LNCaP clone FGC (cell line): ENCODE measurements at regions not wholly inside any gene's neighbourhood (a gene's known extent, or its start where the extent isn't known, plus 50 kb on each side); places are given as distances from the start of the nearest gene placed in this dataset.

Experiments
- DNase-seq: peaks from one replicate; pipeline ENCODE4 v3.0.0-alpha.2; 2011; ENCODE audit warnings: low read depth
- H3K4me3 ChIP-seq: 2 replicates; pipeline ENCODE4 v1.5.1; 2011; ENCODE audit warnings: mild to moderate bottlenecking, low read depth, low read length, control low read depth
- CTCF ChIP-seq: IDR thresholded peaks from 2 replicates; pipeline ENCODE4 v1.5.1; 2012; ENCODE audit warnings: mild to moderate bottlenecking; ENCODE audit not compliant: control insufficient read depth, insufficient read depth; ENCODE audit errors: extremely low read depth

DNA sequence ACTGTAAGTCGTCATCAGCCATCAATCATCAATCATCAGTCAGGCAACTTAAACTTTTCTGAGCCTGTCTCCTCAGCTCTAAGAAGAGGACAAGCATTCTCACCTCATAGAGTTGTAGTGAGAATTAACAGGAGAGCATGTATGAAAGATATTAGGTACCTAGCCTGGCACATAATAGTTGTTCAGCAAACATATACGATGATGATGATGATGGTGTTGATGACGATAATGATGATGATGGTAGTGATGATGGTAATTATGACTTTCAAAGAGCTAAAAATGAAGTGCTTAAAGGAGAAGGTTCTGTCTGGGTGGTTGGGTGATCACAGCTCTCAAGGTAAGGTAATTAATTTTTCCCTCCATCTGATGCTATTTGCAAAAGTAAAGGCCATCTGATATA, 55.1 kb upstream of the ADRB1 start:
- no peak overlapping the region for H3K4me3 ChIP-seq
- no peak for DNase-seq
- TF ChIP-seq CTCF, result no peak

DNA sequence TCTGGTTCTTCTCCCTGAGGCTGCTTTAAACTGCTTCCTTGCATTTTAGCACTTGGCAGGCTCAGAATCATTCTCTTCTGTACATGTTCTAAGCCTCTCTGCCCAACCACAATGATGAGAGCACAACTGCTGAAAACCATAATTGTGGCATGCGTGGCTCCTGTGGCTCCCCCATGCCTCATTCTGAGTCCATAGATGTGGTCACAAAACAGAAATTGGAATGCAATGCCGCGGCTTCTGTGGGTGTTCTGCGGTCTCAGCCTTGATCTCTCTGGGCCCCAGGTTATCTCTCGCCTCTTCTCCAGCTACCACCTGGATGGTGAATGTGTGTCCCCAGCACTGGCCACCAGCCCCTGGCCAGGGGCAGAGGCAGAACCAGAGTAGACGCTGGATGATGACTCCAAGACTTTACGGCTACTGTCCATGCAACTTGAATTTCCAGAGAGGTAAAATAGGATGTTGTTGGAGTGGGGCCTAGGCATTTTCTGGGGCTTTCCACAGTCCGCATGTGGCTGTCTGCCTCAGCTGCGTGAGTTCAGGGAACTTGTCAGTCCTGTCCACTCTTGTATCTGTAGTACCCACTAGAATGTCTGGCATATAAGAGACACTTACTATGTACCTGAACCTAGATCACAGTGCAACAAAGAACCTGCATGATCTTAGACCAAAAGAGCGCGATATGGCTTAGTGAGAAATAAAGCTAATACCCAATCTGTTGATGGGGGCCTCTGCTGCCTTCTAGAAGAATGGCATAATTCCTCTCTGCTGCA, 52.4 kb upstream of the ADRB1 start:
- no peak for TF ChIP-seq CTCF
- DNase-seq, result no peak
- H3K4me3 ChIP-seq, result no peak overlapping the region

- no peak overlapping the region for H3K4me3 ChIP-seq
- TF ChIP-seq CTCF, result no peak
- DNase-seq, result no peak
Observed at GRCh38 chr10:113992471-113993011, 51.1 kb upstream of the ADRB1 start.

- no peak for DNase-seq
- TF ChIP-seq CTCF, result no peak
- H3K4me3 ChIP-seq, result no peak overlapping the region
Observed at GRCh38 chr10:113993489-113993991, 50.1 kb upstream of the ADRB1 start.
